Body of pancreas (tissue), 4 donors: ENCODE measurements at regions not wholly inside any gene's neighbourhood (a gene's known extent, or its start where the extent isn't known, plus 50 kb on each side); places are given as distances from the start of the nearest gene placed in this dataset.

Experiments
- ATAC-seq: fragments of 150-250 bp; one replicate; pipeline ENCODE4 v1.9.1; 2016
- DNase-seq, 4 donors: peaks; one replicate each; pipeline ENCODE4 v3.0.0-alpha.2; 2019
- H3K27ac ChIP-seq, 4 donors: fragments of 200-600 bp; sonication (generic); 1 replicate in 3 of 4; 2 replicates in 1 of 4; pipeline versions ENCODE4 v1.5.1 to v1.6.1; 2016 to 2019; ENCODE audit warnings: mild to moderate bottlenecking in 1 of 4, mixed read lengths in 1 of 4, moderate library complexity in 1 of 4
- H3K27me3 ChIP-seq, 2 donors: fragments of 200-600 bp; sonication (generic); one replicate each; pipeline ENCODE4 v1.6.0; 2016; ENCODE audit warnings: mild to moderate bottlenecking in 1 of 2
- H3K36me3 ChIP-seq, 2 donors: fragments of 200-600 bp; sonication (generic); replicated peaks in 1 of 2; 2 replicates each; pipeline ENCODE4 v1.5.1; 2016; ENCODE audit warnings: low read depth in 2 of 2; ENCODE audit not compliant: insufficient read depth in 1 of 2
- H3K4me1 ChIP-seq: fragments of 200-600 bp; sonication (generic); one replicate; pipeline ENCODE4 v1.6.0; 2016
- H3K4me3 ChIP-seq, 2 donors: fragments of 200-600 bp; sonication (generic); 1 replicate in 1 of 2; 2 replicates in 1 of 2; pipeline ENCODE4 v1.5.1; 2016 to 2019
- H3K9me3 ChIP-seq, 3 donors: fragments of 200-600 bp; sonication (generic); 1 replicate in 2 of 3; 2 replicates in 1 of 3; pipeline ENCODE4 v1.5.1; 2016
- POLR2A ChIP-seq, 3 donors: fragments of 450-650 bp; IDR thresholded peaks; one replicate each; pipeline ENCODE4 v1.6.1; 2016; ENCODE audit warnings: antibody characterized with exemption in 3 of 3, mild to moderate bottlenecking in 2 of 3
- WGBS, 2 donors: methylation state at CpG; one replicate each; pipeline ENCODE4 v1.1.5; 2017; 5-methylcytosine and 5-hydroxymethylcytosine counted together
- intact Hi-C: fragments of 100-400 bp; cut with DNase I; formaldehyde crosslinking; loops from one replicate; pipeline ENCODE4 v1.15.1; 2023
- TF ChIP-seq, protein P1 (sequence below), 7 experiments: fragments of 450-650 bp in 4 of 7; fragments of 200-600 bp in 3 of 7; sonication (generic) in 3 of 7; IDR thresholded peaks; one replicate each; pipeline ENCODE4 v1.5.1; 2016 to 2019; ENCODE audit warnings: antibody characterized with exemption in 7 of 7

GRCh38 chr17:21525464-21526130 lies 149.4 kb downstream of the KCNJ12 start:
- no peaks in the 10 kb centered on the region for H3K36me3 ChIP-seq
- DNase-seq: no peak
- ATAC-seq: no peak
- H3K4me3 ChIP-seq: no peak overlapping the region
- H3K27ac ChIP-seq: no peak overlapping the region
- 79 to 80% methylated on average over 8 of the region's 8 CpGs for WGBS, 2 donors
- no peaks in the 10 kb centered on the region for H3K4me1 ChIP-seq
- no peaks in the 10 kb centered on the region for H3K27me3 ChIP-seq
- TF ChIP-seq, protein P1, sequence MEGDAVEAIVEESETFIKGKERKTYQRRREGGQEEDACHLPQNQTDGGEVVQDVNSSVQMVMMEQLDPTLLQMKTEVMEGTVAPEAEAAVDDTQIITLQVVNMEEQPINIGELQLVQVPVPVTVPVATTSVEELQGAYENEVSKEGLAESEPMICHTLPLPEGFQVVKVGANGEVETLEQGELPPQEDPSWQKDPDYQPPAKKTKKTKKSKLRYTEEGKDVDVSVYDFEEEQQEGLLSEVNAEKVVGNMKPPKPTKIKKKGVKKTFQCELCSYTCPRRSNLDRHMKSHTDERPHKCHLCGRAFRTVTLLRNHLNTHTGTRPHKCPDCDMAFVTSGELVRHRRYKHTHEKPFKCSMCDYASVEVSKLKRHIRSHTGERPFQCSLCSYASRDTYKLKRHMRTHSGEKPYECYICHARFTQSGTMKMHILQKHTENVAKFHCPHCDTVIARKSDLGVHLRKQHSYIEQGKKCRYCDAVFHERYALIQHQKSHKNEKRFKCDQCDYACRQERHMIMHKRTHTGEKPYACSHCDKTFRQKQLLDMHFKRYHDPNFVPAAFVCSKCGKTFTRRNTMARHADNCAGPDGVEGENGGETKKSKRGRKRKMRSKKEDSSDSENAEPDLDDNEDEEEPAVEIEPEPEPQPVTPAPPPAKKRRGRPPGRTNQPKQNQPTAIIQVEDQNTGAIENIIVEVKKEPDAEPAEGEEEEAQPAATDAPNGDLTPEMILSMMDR (IDR thresholded peaks at IDR 0.05): no peak
- TF ChIP-seq POLR2A (IDR thresholded peaks at IDR 0.05): no peak
- intact Hi-C loops: loop anchor here (10.0 kb wide), 1 partner anchor 421 kb away; no protein-coding TSS in a partner anchor
- H3K9me3 ChIP-seq: no peaks in the 10 kb centered on the region

GRCh38 chr17:21528031-21528695 lies 152.0 kb downstream of the KCNJ12 start:
- H3K27ac ChIP-seq: no peak overlapping the region
- DNase-seq (no peak), ATAC-seq (no peak)
- no peak for TF ChIP-seq POLR2A (IDR thresholded peaks at IDR 0.05)
- TF ChIP-seq, protein P1 (IDR thresholded peaks at IDR 0.05): no peak
- no peaks in the 10 kb centered on the region for H3K36me3 ChIP-seq
- no peaks in the 10 kb centered on the region for H3K27me3 ChIP-seq
- intact Hi-C loops: loop anchor here (10.0 kb wide), 1 partner anchor 423 kb away; no protein-coding TSS in a partner anchor
- no peaks in the 10 kb centered on the region for H3K9me3 ChIP-seq
- no peak overlapping the region for H3K4me3 ChIP-seq
- no peaks in the 10 kb centered on the region for H3K4me1 ChIP-seq
- WGBS, 2 donors: 81% methylated on average over 9 of the region's 9 CpGs

- H3K9me3 ChIP-seq: no peaks in the 10 kb centered on the region
- H3K27me3 ChIP-seq: no peaks in the 10 kb centered on the region
- WGBS, 2 donors: 72% methylated on average over 5 of the region's 5 CpGs
- TF ChIP-seq, protein P1 (IDR thresholded peaks at IDR 0.05): no peak
- no peak for TF ChIP-seq POLR2A (IDR thresholded peaks at IDR 0.05)
- H3K4me1 ChIP-seq: no peaks in the 10 kb centered on the region
- H3K27ac ChIP-seq: no peak overlapping the region
- intact Hi-C loops: no loop called here
- H3K4me3 ChIP-seq: no peak overlapping the region
- DNase-seq (no peak), ATAC-seq (no peak)
- H3K36me3 ChIP-seq: peaks cover 0 to 2% of the 10 kb centered on the region in 2 donors
Observed at GRCh38 chr17:21530311-21530710, 154.2 kb downstream of the KCNJ12 start.

DNA sequence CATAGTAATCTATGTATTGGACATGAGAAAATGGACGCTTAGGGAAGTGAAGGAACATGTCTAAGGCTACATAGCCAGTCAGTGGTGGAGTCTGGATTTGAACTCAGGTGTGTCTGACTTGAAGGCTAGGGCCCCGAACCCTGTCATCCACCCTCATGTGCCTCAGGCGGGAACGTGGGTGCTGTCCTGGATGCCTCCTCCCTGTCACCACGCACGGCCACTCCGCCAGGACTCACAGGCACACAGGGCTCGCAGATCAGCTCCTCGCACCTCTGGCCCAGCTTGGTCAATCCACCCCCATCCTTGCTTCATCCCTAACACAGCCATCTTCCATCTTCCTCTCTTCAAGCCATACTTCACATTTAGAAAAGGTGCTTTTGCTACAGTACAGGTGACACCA lies 154.7 kb downstream of the KCNJ12 start:
- Histone ChIP-seq H3K9me3 (no peaks in the 10 kb centered on the region), H3K27me3 (no peaks in the 10 kb centered on the region), H3K27ac (no peak overlapping the region), H3K4me1 (no peaks in the 10 kb centered on the region), H3K36me3 (peaks cover 0 to 2% of the 10 kb centered on the region in 2 donors), H3K4me3 (no peak overlapping the region)
- intact Hi-C loops: no loop called here
- 95 to 96% methylated on average over 9 of the region's 9 CpGs for WGBS, 2 donors
- no peak for TF ChIP-seq POLR2A (IDR thresholded peaks at IDR 0.05)
- TF ChIP-seq, protein P1 (IDR thresholded peaks at IDR 0.05): no peak
- DNase-seq (no peak), ATAC-seq (no peak)
